SK-N-SH treated with all-trans-retinoic acid at 6 μM for 48 hours (cell line): ENCODE measurements at regions not wholly inside any gene's neighbourhood (a gene's known extent, or its start where the extent isn't known, plus 50 kb on each side); places are given as distances from the start of the nearest gene placed in this dataset.

ENCODE experiments used
- ATAC-seq: fragments of 200-7000 bp; cut with Tn5 transposase; 3 replicates; pipeline ENCODE4 v1.9.1; 2020; ENCODE audit warnings: mild to moderate bottlenecking, moderate library complexity
- ARNTL ChIP-seq: fragments of 450-650 bp; formaldehyde crosslinking; IDR thresholded peaks from 2 replicates; pipeline ENCODE4 v1.5.0; 2020; ENCODE audit warnings: low read depth, mild to moderate bottlenecking, moderate library complexity, borderline replicate concordance
- CREB5 ChIP-seq: fragments of 250-450 bp; sonication (Bioruptor Pico); IDR thresholded peaks from 2 replicates; pipeline ENCODE4 v1.5.1; 2020; ENCODE audit warnings: low read depth, mild to moderate bottlenecking, moderate library complexity
- CSDC2 ChIP-seq: fragments of 250-450 bp; sonication (Bioruptor Pico); IDR thresholded peaks from 2 replicates; pipeline ENCODE4 v1.5.0; 2020; ENCODE audit warnings: mild to moderate bottlenecking, moderate library complexity
- CSRNP3 ChIP-seq: fragments of 250-450 bp; sonication (Bioruptor Pico); IDR thresholded peaks from 2 replicates; pipeline ENCODE4 v1.5.1; 2021; ENCODE audit warnings: mild to moderate bottlenecking, moderate library complexity
- ESRRG ChIP-seq: fragments of 250-450 bp; sonication (Bioruptor Pico); IDR thresholded peaks from 2 replicates; pipeline ENCODE4 v1.6.1; 2021; ENCODE audit warnings: mild to moderate bottlenecking
- GLIS3 ChIP-seq: fragments of 250-450 bp; sonication (Bioruptor Pico); IDR thresholded peaks from 2 replicates; pipeline ENCODE4 v1.5.0; 2020; ENCODE audit warnings: mild to moderate bottlenecking, moderate library complexity
- ISL1 ChIP-seq: fragments of 250-450 bp; sonication (Bioruptor Pico); IDR thresholded peaks from 2 replicates; pipeline ENCODE4 v2.1.2; 2022; ENCODE audit warnings: mild to moderate bottlenecking, moderate library complexity
- OSR1 ChIP-seq: fragments of 250-450 bp; sonication (Bioruptor Pico); IDR thresholded peaks from 2 replicates; pipeline ENCODE4 v1.8.0; 2022; ENCODE audit warnings: moderate library complexity, mild to moderate bottlenecking, inconsistent platforms
- PATZ1 ChIP-seq: fragments of 250-450 bp; sonication (Bioruptor Pico); IDR thresholded peaks from 2 replicates; pipeline ENCODE4 v1.8.0; 2020; ENCODE audit warnings: mild to moderate bottlenecking, moderate library complexity, borderline replicate concordance
- POU6F1 ChIP-seq: fragments of 250-450 bp; sonication (Bioruptor Pico); IDR thresholded peaks from 2 replicates; pipeline ENCODE4 v1.8.0; 2021; ENCODE audit warnings: low read depth, mild to moderate bottlenecking, moderate library complexity, borderline replicate concordance
- PPARA ChIP-seq: fragments of 250-450 bp; sonication (Bioruptor Pico); IDR thresholded peaks from 2 replicates; pipeline ENCODE4 v1.5.0; 2020; ENCODE audit warnings: mild to moderate bottlenecking, borderline replicate concordance
- RARB ChIP-seq: fragments of 250-450 bp; sonication (Bioruptor Pico); IDR thresholded peaks from 2 replicates; pipeline ENCODE4 v1.8.0; 2021; ENCODE audit warnings: mild to moderate bottlenecking, moderate library complexity
- SNAI2 ChIP-seq: fragments of 250-450 bp; sonication (Bioruptor Pico); IDR thresholded peaks from 2 replicates; pipeline ENCODE4 v1.5.0; 2020; ENCODE audit warnings: mild to moderate bottlenecking, moderate library complexity
- TCF4 ChIP-seq: fragments of 250-450 bp; sonication (Bioruptor Pico); IDR thresholded peaks from 2 replicates; pipeline ENCODE4 v1.8.0; 2021; ENCODE audit warnings: mild to moderate bottlenecking, moderate library complexity, borderline replicate concordance
- TSHZ2 ChIP-seq: fragments of 250-450 bp; sonication (Bioruptor Pico); IDR thresholded peaks from 2 replicates; pipeline ENCODE4 v1.5.0; 2020; ENCODE audit warnings: mild to moderate bottlenecking, moderate library complexity
- ZC3H10 ChIP-seq: fragments of 250-450 bp; sonication (Bioruptor Pico); IDR thresholded peaks from 2 replicates; pipeline ENCODE4 v1.5.1; 2021; ENCODE audit warnings: mild to moderate bottlenecking, moderate library complexity
- ZFP30 ChIP-seq: fragments of 450-650 bp; formaldehyde crosslinking; IDR thresholded peaks from 2 replicates; pipeline ENCODE4 v1.5.0; 2022; ENCODE audit warnings: mild to moderate bottlenecking, moderate library complexity
- ZNF565 ChIP-seq: fragments of 450-650 bp; formaldehyde crosslinking; conservative IDR thresholded peaks from 2 replicates; pipeline ENCODE4 v1.5.0; 2020; ENCODE audit warnings: low read depth, mild to moderate bottlenecking, moderate library complexity
- ZNF70 ChIP-seq: fragments of 450-650 bp; formaldehyde crosslinking; IDR thresholded peaks from 2 replicates; pipeline ENCODE4 v1.5.0; 2020; ENCODE audit warnings: mild to moderate bottlenecking, moderate library complexity
- ZNF8 ChIP-seq: fragments of 450-650 bp; formaldehyde crosslinking; IDR thresholded peaks from 2 replicates; pipeline ENCODE4 v1.5.0; 2020; ENCODE audit warnings: mild to moderate bottlenecking, moderate library complexity

GRCh38 chr15:70194266-70194665, 96.5 kb upstream of the TLE3 start:
- no peak for ATAC-seq
- no peak for TF ChIP-seq ZNF565
- TF ChIP-seq TCF4 (CRISPR knock-in tag): no peak

GRCh38 chr15:70193734-70194133, 96.0 kb upstream of the TLE3 start:
- no peak for ATAC-seq
- TF ChIP-seq TCF4 (CRISPR knock-in tag) (no peak), CREB5 (no peak), ARNTL (CRISPR knock-in tag) (no peak), CSDC2 (CRISPR knock-in tag) (no peak), SNAI2 (CRISPR knock-in tag) (no peak), POU6F1 (CRISPR knock-in tag) (no peak), OSR1 (CRISPR knock-in tag) (no peak), ZFP30 (CRISPR knock-in tag) (no peak), ZNF565 (no peak), GLIS3 (no peak), TSHZ2 (CRISPR knock-in tag) (no peak), ZNF8 (no peak), RARB (CRISPR knock-in tag) (no peak), ISL1 (CRISPR knock-in tag) (no peak), ZNF70 (no peak), ZC3H10 (CRISPR knock-in tag) (no peak), ESRRG (CRISPR knock-in tag) (no peak), CSRNP3 (CRISPR knock-in tag) (no peak), PATZ1 (no peak), PPARA (no peak)
- TF ChIP-seq, all 23 proteins: peak for 0

- TF ChIP-seq CSDC2 (CRISPR knock-in tag) (no peak), SNAI2 (CRISPR knock-in tag) (no peak)
- TF ChIP-seq, all 23 proteins: peak for 0
- ATAC-seq: no peak
Measured at GRCh38 chr15:70192490-70192889, 94.8 kb upstream of the TLE3 start.

- TF ChIP-seq ESRRG (CRISPR knock-in tag) (no peak), POU6F1 (CRISPR knock-in tag) (no peak)
Measured at GRCh38 chr15:70192041-70192440, 94.3 kb upstream of the TLE3 start.

More at GRCh38 chr15:70192041-70192440, 94.3 kb upstream of the TLE3 start:
- no peak for ATAC-seq
